CD4-positive, CD25-positive, alpha-beta regulatory T cell (primary cell): ENCODE measurements at regions not wholly inside any gene's neighbourhood (a gene's known extent, or its start where the extent isn't known, plus 50 kb on each side); places are given as distances from the start of the nearest gene placed in this dataset.

ENCODE experiments used
- ATAC-seq, 2 donors: fragments of 150-1000 bp; cut with Tn5 transposase; one replicate each; pipeline ENCODE4 v1.10.0; 2021; ENCODE audit warnings: low read depth in 2 of 2, moderate number of reproducible peaks in 2 of 2, moderate library complexity in 1 of 2
- DNase-seq, 3 donors: peaks; one replicate each; pipeline versions ENCODE4 v3.0.0 to v3.0.0-alpha.2; 2012 to 2022; ENCODE audit warnings: mixed read lengths in 1 of 3
- H3K27ac ChIP-seq: one replicate; pipeline ENCODE4 v1.7.0; 2013; ENCODE audit warnings: mild to moderate bottlenecking, low read length; ENCODE audit not compliant: insufficient read depth, poor library complexity, severe bottlenecking
- H3K27me3 ChIP-seq: one replicate; pipeline ENCODE4 v1.7.0; 2013; ENCODE audit warnings: low read length; ENCODE audit not compliant: control insufficient read depth, insufficient read depth
- H3K36me3 ChIP-seq: one replicate; pipeline ENCODE4 v1.7.0; 2013; ENCODE audit warnings: mild to moderate bottlenecking, low read length, moderate library complexity; ENCODE audit not compliant: control insufficient read depth, insufficient read depth
- H3K4me1 ChIP-seq: 2 replicates; pipeline ENCODE4 v1.7.0; 2013; ENCODE audit warnings: mild to moderate bottlenecking, low read length; ENCODE audit not compliant: insufficient read depth, control insufficient read depth, poor library complexity, severe bottlenecking
- H3K4me3 ChIP-seq: one replicate; pipeline ENCODE4 v1.7.0; 2013; ENCODE audit warnings: low read depth, mild to moderate bottlenecking, low read length, moderate library complexity
- H3K9me3 ChIP-seq, 2 experiments: 1 replicate in 1 of 2; 2 replicates in 1 of 2; pipeline ENCODE4 v1.7.0; 2013; ENCODE audit warnings: low read length in 2 of 2, mild to moderate bottlenecking in 1 of 2, moderate library complexity in 1 of 2; ENCODE audit not compliant: control insufficient read depth in 2 of 2
- H3K27ac Mint-ChIP-seq, 3 donors: one replicate each; pipeline ENCODE4 v1.8.0; 2020 to 2022; ENCODE audit warnings: mild to moderate bottlenecking in 3 of 3, mixed read lengths in 3 of 3, moderate library complexity in 2 of 3
- H3K27me3 Mint-ChIP-seq: one replicate; pipeline ENCODE4 v1.8.0; 2022; ENCODE audit warnings: mild to moderate bottlenecking, mixed read lengths
- H3K36me3 Mint-ChIP-seq: one replicate; pipeline ENCODE4 v1.8.0; 2020; ENCODE audit warnings: mixed read lengths
- H3K4me1 Mint-ChIP-seq, 4 donors: one replicate each; pipeline ENCODE4 v1.8.0; 2020 to 2022; ENCODE audit warnings: mixed read lengths in 4 of 4, mild to moderate bottlenecking in 1 of 4
- H3K4me3 Mint-ChIP-seq, 4 donors: one replicate each; pipeline ENCODE4 v1.8.0; 2020 to 2022; ENCODE audit warnings: mild to moderate bottlenecking in 4 of 4, mixed read lengths in 4 of 4, moderate library complexity in 3 of 4
- H3K9me3 Mint-ChIP-seq, 7 donors: one replicate each; pipeline ENCODE4 v1.8.0; 2020 to 2022; ENCODE audit warnings: mixed read lengths in 7 of 7, mild to moderate bottlenecking in 3 of 7, moderate library complexity in 2 of 7

DNA sequence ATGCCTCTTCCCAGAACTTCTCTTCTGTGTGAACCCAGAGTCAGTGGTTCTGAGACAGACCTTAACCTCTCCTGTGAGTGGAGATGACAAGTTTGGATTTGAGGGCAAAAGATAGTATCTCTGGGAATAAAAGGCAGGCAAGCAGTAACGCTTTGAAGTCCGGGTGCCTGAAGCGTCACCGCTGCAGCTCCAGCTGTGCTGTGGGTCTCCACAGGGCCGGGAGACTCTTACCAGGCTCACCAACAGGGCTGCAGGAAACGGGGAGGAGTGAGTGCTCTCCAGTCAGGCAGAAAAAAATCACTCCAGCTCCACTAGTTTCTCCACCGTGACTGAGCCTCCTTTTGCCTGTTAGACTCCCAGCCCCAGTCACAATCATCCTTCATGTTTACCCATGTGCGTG, 79.7 kb upstream of the MAP4K4 start:
- Mint-ChIP-seq H3K27me3 (no peaks in the 10 kb centered on the region), H3K4me3 (no peak overlapping the region), H3K36me3 (no peaks in the 10 kb centered on the region), H3K27ac (peak overlapping the region in 1 of 3 donors; percentile 52), H3K9me3 (peaks cover 0 to 3% (median 0%) of the 10 kb centered on the region in 7 donors), H3K4me1 (peaks cover under 1 to 17% (median 8%) of the 10 kb centered on the region in 4 donors)
- peaks cover 4% of the 10 kb centered on the region for H3K4me1 ChIP-seq
- ATAC-seq: no peak
- no peak overlapping the region for H3K27ac ChIP-seq
- no peak overlapping the region for H3K4me3 ChIP-seq
- no peaks in the 10 kb centered on the region for H3K36me3 ChIP-seq
- no peaks in the 10 kb centered on the region for H3K9me3 ChIP-seq
- no peaks in the 10 kb centered on the region for H3K27me3 ChIP-seq
- DNase-seq: no peak

- no peak for ATAC-seq
- Mint-ChIP-seq H3K27me3 (peaks cover under 1% of the 10 kb centered on the region), H3K9me3 (peaks cover 0 to 3% (median 0%) of the 10 kb centered on the region in 7 donors), H3K4me1 (peaks cover 0 to 11% (median 6%) of the 10 kb centered on the region in 4 donors), H3K36me3 (no peaks in the 10 kb centered on the region), H3K4me3 (no peak overlapping the region), H3K27ac (peak overlapping the region in 2 of 3 donors; percentile 21 to 52)
- no peaks in the 10 kb centered on the region for H3K27me3 ChIP-seq
- no peak overlapping the region for H3K4me3 ChIP-seq
- no peaks in the 10 kb centered on the region for H3K4me1 ChIP-seq
- no peak for DNase-seq
- H3K9me3 ChIP-seq: no peaks in the 10 kb centered on the region
- no peaks in the 10 kb centered on the region for H3K36me3 ChIP-seq
- H3K27ac ChIP-seq: no peak overlapping the region
Observed at GRCh38 chr2:101617188-101617587, 80.3 kb upstream of the MAP4K4 start.

- H3K36me3 Mint-ChIP-seq: no peaks in the 10 kb centered on the region
- no peaks in the 10 kb centered on the region for H3K27me3 ChIP-seq
- H3K27me3 Mint-ChIP-seq: peaks cover 4% of the 10 kb centered on the region
Observed at GRCh38 chr2:101614127-101614759, 83.3 kb upstream of the MAP4K4 start.

GRCh38 chr2:101613056-101613704, 84.3 kb upstream of the MAP4K4 start:
- Histone ChIP-seq H3K27ac (no peak overlapping the region), H3K9me3 (no peaks in the 10 kb centered on the region), H3K4me3 (no peak overlapping the region), H3K27me3 (no peaks in the 10 kb centered on the region), H3K36me3 (no peaks in the 10 kb centered on the region), H3K4me1 (no peaks in the 10 kb centered on the region)
- ATAC-seq (no peak), DNase-seq (no peak)
- no peak overlapping the region for H3K4me3 Mint-ChIP-seq
- no peaks in the 10 kb centered on the region for H3K9me3 Mint-ChIP-seq
- peaks cover 8% of the 10 kb centered on the region for H3K27me3 Mint-ChIP-seq
- no peak overlapping the region for H3K27ac Mint-ChIP-seq
- no peaks in the 10 kb centered on the region for H3K36me3 Mint-ChIP-seq
- peaks cover 0 to 6% (median 5%) of the 10 kb centered on the region in 4 donors for H3K4me1 Mint-ChIP-seq

More at GRCh38 chr2:101614127-101614759, 83.3 kb upstream of the MAP4K4 start:
- Mint-ChIP-seq H3K9me3 (no peaks in the 10 kb centered on the region), H3K27ac (no peak overlapping the region), H3K4me3 (no peak overlapping the region), H3K4me1 (peaks cover 0 to 6% (median 3%) of the 10 kb centered on the region in 4 donors)
- ATAC-seq (no peak), DNase-seq (no peak)
- H3K27ac ChIP-seq: no peak overlapping the region
- no peaks in the 10 kb centered on the region for H3K36me3 ChIP-seq
- no peaks in the 10 kb centered on the region for H3K9me3 ChIP-seq
- H3K4me3 ChIP-seq: no peak overlapping the region
- H3K4me1 ChIP-seq: no peaks in the 10 kb centered on the region

GRCh38 chr2:101612019-101612418, 85.5 kb upstream of the MAP4K4 start:
- Mint-ChIP-seq H3K36me3 (no peaks in the 10 kb centered on the region), H3K4me3 (no peak overlapping the region), H3K27me3 (peaks cover 8% of the 10 kb centered on the region), H3K9me3 (no peaks in the 10 kb centered on the region), H3K4me1 (peaks cover 0 to 11% (median 7%) of the 10 kb centered on the region in 4 donors), H3K27ac (no peak overlapping the region)
- no peak overlapping the region for H3K27ac ChIP-seq
- no peak for DNase-seq
- no peaks in the 10 kb centered on the region for H3K4me1 ChIP-seq
- no peaks in the 10 kb centered on the region for H3K27me3 ChIP-seq
- H3K36me3 ChIP-seq: no peaks in the 10 kb centered on the region
- no peak overlapping the region for H3K4me3 ChIP-seq
- ATAC-seq: no peak
- H3K9me3 ChIP-seq: no peaks in the 10 kb centered on the region

DNA sequence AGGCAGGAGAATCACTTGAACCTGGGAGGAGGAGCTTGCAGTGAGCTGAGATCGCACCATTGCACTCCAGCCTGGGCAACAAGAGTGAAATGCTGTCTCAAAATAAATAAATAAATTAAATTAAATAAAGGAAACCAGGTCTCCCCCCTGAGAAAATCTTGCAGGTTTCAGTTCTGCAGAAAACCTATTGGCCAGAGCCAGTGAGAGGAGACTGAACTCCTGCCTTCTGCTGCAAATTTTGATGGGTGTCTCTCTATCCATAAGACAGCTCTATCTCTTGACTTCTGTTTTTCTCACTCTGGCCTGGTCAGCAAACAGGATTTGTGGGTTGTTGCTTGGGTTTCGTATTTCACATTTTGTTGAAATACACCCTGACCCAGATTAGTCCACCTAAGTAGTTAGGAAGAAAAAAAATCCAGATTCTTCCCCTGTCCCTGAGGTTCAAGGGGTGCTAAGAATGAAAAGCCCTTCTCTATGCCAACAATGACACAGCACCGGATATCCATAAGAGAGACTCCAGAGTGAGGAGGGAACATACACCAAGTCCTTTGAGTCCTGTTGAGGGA, 86.7 kb upstream of the MAP4K4 start:
- Histone ChIP-seq H3K9me3 (no peaks in the 10 kb centered on the region), H3K4me3 (no peak overlapping the region), H3K27ac (no peak overlapping the region), H3K27me3 (no peaks in the 10 kb centered on the region), H3K36me3 (no peaks in the 10 kb centered on the region), H3K4me1 (no peaks in the 10 kb centered on the region)
- DNase-seq: no peak
- Mint-ChIP-seq H3K4me1 (peaks cover 5 to 15% (median 8%) of the 10 kb centered on the region in 4 donors), H3K4me3 (no peak overlapping the region), H3K27ac (no peak overlapping the region), H3K36me3 (peaks cover 6% of the 10 kb centered on the region), H3K27me3 (peaks cover 8% of the 10 kb centered on the region), H3K9me3 (peaks cover 0 to 7% (median 0%) of the 10 kb centered on the region in 7 donors)
- ATAC-seq: no peak

DNA sequence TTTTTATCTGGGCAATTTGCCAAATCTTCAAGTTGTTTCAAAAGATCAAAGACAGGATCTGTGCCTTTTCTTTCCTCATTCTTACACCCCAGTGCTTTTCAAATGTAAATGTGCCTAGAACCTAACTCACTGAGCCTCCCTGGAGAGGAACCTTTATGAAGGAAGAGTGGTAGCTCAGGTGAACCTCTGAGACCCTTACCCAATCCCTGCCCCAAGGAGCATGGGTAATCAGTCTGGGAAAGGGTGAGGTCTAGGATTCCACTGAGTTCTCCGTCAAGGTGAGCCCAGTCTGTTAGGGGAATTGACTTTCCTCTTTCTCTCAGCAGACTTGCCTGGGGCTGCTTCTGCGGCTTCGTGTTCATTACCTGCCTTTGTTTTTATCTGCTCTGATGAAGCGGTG, 88.1 kb upstream of the MAP4K4 start:
- peaks cover 6% of the 10 kb centered on the region for H3K36me3 Mint-ChIP-seq
- no peak overlapping the region for H3K4me3 Mint-ChIP-seq
- Histone ChIP-seq H3K36me3 (no peaks in the 10 kb centered on the region), H3K9me3 (peaks cover 0 to 4% of the 10 kb centered on the region in 2 experiments), H3K4me3 (no peak overlapping the region), H3K27ac (no peak overlapping the region), H3K4me1 (no peaks in the 10 kb centered on the region), H3K27me3 (no peaks in the 10 kb centered on the region)
- H3K27ac Mint-ChIP-seq: no peak overlapping the region
- ATAC-seq (no peak), DNase-seq (no peak)
- peaks cover 0 to 11% (median 0%) of the 10 kb centered on the region in 7 donors for H3K9me3 Mint-ChIP-seq
- H3K27me3 Mint-ChIP-seq: peaks cover 15% of the 10 kb centered on the region
- H3K4me1 Mint-ChIP-seq: peaks cover 2 to 15% (median 8%) of the 10 kb centered on the region in 4 donors
